ENCODE measurements at regions not wholly inside any gene's neighbourhood (a gene's known extent, or its start where the extent isn't known, plus 50 kb on each side); places are given as distances from the start of the nearest gene placed in this dataset.

DNA sequence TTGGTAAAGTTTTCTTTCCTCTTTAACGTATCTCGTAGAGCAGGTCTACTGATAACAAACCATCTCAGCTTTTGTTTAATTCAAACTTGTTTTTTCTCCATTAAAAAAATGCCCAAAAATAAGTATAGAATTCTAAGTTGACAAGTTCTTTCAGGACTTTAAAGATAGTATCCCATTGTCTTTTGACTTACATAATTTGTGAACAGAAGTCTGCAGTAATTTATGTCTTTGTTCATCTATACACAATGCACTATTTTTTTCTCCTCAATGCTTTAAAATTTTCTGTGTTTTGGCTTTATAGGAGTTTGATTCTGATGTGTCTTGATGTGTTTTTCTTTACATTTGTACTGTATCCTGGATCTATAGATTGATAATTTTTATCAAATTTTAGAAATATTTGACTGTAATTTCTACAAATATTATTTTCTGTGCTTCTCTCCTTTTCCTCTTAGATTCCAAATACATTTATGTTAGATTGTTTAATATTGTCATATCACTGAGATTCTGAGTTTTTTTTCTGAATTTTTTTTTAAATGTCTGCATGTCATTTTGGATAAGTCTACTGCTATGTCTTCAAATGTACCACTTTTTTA lies 143.3 kb downstream of the FTCDNL1 start:
- no peak for DNase-seq (ENCODE audit: low spot score)

DNA sequence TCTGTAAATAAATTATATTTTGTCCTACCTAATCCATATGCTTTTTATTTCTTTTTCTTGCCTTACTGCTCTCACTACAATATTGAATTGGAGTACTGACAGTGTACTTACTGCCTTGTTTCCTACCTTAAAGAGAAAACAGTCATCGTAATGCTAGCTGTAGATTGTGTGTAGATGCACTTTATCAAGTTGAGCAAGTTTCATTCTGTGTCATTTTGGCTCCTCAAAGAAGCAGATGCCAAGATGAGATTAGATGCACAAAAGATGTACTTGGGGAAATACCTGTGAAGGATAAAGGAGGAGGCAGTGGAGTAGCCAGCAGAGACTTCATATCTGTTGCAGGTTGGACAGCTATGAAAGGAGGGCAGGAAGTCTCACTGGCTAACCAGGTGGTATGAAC lies 145.5 kb downstream of the FTCDNL1 start:
- no peak for DNase-seq (ENCODE audit: low spot score)

- peak; percentile 54 for DNase-seq (ENCODE audit: low spot score)
These were observed 146.4 kb downstream of the FTCDNL1 start for GRCh38 chr2:199704358-199705238.

DNA sequence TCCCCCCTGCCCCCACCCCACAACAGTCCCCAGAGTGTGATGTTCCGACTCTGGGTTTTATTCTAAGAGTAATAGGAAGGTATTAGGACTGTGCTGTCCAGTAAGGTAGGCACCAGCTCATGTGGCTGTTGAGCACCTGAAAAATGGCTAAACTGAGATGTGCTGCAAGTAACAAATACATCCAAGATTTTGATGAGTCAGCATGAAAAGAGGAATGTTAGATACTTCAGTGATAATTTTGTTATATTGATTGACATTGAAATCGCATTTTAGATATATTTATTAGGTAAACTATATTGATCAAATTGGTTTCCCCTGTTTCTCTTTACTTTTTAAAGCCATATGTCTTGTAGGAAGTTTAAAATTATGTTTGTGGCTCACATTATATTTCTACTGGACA lies 147.8 kb downstream of the FTCDNL1 start:
- DNase-seq (ENCODE audit: low spot score) = no peak

GRCh38 chr2:199697469-199697868 lies 153.5 kb downstream of the FTCDNL1 start:
- DNase-seq (ENCODE audit: low spot score) = no peak

DNA sequence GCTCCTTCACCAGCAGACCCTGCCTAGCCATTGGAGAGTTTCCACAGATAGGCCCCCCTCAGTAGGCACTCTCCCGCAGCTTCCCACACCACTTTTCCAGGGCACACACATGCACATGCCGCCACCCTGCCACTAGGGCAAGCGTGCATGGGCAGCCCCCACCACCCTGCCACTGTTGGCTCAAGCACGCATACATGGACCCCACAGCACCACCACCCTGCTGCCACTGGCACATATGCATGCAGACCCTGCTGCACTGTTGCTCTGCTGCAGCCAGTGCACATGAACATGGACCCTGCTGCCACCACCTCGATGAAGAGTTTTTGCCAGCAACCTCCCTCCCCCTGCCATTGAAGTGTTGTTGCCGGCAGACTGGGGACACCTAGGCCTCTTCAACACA lies 154.9 kb downstream of the FTCDNL1 start:
- DNase-seq (ENCODE audit: low spot score) = no peak

DNA sequence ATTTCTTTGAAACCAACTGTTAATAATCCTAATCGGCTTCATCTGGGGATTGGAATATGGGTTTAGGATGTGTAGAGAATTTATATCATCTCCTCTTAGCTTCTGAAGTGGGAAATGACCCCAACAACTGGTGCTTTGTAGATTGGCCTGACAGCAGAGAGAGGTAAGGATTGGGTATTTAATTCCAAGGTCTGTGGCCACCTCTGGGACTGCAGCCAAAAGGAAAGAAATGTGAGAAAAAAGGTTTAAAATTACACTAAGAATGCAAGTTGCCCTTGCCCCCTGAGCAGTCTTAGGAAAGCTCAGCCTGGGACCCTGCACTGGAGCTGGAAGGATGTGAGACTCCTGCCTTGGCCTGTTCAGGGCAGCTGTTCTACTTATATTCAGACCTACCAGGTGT lies 157.1 kb downstream of the FTCDNL1 start:
- DNase-seq (ENCODE audit: low spot score) = no peak

DNA sequence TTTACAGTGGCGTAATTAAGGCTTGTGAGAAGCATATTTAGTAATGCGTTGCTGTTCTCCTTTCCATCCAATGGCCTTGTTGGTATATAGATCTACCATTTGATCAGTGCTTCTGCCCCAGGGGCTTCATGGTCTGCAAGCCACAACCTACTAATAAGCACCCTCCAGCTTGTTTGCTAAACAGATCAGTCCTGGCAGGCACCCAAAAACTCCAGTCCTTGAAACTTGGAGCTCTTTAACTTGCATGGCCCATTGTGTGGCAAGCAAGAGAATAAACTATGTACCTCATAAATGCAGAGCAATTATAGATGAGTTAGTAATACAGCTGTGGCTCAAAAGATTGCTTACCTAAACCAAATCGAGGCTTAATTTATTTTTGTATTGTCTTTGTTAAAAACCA lies 158.5 kb downstream of the FTCDNL1 start:
- no peak for DNase-seq (ENCODE audit: low spot score)

DNA sequence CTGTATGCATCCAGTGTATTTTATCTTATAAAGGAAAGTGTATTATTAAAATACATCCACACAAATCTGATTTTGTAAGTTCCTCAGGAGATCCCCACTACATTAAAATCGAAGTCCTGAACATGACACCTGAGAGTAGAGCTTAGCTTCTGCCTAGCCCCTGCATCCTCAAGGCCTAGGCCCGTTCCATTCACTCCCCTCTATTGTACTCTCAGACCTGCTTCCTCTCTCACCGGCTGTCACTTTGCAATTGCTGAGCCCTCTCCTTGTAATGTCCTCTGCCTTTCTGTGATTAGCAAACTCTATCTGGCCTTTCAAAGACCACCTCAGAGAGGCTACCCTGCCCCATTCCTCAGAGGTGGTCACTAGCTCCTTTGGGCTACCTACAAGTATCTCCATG lies 160.8 kb downstream of the FTCDNL1 start:
- no peak for DNase-seq (ENCODE audit: low spot score)

- DNase-seq (ENCODE audit: low spot score) = no peak
These were observed 165.3 kb downstream of the FTCDNL1 start for GRCh38 chr2:199685669-199686068.

DNA sequence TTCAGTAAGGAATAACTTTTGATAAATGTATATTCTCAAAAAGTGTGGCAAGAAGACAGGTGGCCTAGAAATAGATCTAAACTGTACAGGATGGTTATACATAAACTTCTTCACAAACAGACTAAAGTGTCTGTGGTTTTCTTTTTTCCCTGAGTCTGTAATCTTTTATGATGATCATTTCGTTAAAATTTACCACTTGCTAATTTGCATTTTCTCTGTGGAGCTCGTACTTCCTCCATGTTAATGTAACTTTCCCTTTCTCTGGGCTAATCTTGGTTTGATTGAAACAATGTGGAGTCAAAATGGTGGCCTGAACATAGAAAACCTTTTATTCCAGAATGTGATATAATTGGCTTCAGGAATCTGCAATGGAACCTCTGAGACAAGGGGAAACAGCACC lies 166.2 kb downstream of the FTCDNL1 start:
- no peak for DNase-seq (ENCODE audit: low spot score)

- no peak for DNase-seq (ENCODE audit: low spot score)
These were observed 166.8 kb downstream of the FTCDNL1 start for GRCh38 chr2:199684168-199684567.

GRCh38 chr2:199682001-199682400 lies 169.0 kb downstream of the FTCDNL1 start:
- DNase-seq (ENCODE audit: low spot score) = no peak

GRCh38 chr2:199680482-199680881 lies 170.5 kb downstream of the FTCDNL1 start:
- no peak for DNase-seq (ENCODE audit: low spot score)

GRCh38 chr2:199679883-199680282 lies 171.1 kb downstream of the FTCDNL1 start:
- DNase-seq (ENCODE audit: low spot score) = no peak

- DNase-seq (ENCODE audit: low spot score) = no peak
These were observed 173.1 kb downstream of the FTCDNL1 start for GRCh38 chr2:199677881-199678280.

DNA sequence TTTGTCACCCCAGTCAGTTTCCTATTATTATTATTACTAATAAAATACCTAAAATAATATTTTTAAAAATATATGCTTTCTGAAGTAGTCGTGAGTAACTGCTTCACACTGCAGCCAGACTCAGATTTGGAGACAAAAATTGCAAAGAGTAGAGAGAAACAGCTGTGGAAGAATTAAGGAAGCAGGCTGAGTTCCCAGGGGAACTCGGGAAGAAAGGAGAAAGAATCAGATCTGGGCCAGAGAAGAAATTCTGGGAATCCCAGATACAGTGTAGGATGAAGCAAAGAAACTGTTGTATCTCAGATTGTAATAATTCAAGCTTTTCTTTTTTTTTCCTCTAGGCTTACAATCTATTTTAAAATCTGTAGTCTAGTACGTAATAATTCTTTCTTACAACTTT lies 182.3 kb downstream of the FTCDNL1 start:
- DNase-seq (ENCODE audit: low spot score) = no peak

DNA sequence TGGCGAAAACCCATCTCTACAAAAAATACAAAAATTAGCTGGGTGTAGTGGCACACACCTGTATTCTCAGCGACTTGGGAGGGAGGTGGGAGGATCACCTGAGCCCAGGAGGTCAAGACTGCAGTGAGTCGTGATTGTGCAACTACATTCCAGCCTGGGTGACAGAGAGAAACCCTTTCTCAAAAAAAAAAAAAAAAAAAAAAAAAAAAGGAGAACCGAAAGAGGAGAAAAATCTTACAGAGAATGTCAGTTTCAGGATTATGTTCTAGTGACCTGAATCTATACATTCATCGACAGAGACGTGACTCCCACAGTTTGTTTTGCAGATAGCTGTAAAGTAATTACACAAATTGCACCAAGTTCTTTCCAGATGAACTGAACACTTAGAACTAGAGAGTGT lies 187.8 kb downstream of the FTCDNL1 start:
- no peak for DNase-seq (ENCODE audit: low spot score)

- DNase-seq (ENCODE audit: low spot score) = no peak
These were observed 188.7 kb downstream of the FTCDNL1 start for GRCh38 chr2:199662255-199662654.

DNA sequence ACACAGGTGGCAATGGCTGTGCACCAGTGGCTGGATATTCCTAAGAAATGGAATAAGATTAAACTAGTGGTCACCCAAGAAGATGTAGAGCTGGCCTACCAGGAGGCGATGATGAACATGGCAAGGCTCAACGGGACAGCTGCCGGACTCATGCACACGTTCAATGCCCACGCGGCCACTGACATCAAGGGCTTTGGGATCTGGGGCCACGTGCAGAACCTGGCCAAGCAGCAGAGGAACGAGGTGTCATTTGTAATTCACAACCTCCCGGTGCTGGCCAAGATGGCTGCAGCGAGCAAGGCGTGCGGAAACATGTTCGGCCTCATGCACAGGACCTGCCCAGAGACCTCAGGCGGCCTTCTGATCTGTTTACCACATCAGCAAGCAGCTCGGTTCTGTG lies 190.8 kb downstream of the FTCDNL1 start:
- DNase-seq (ENCODE audit: low spot score) = no peak

- peak; percentile 55 for DNase-seq (ENCODE audit: low spot score)
These were observed 191.8 kb downstream of the FTCDNL1 start for GRCh38 chr2:199659207-199659606.

GRCh38 chr2:199646439-199646838 lies 188.7 kb upstream of the SATB2 start:
- DNase-seq (ENCODE audit: low spot score) = no peak

- no peak for DNase-seq (ENCODE audit: low spot score)
These were observed 173.4 kb upstream of the SATB2 start for GRCh38 chr2:199631129-199631528.

GRCh38 chr2:199629301-199629700 lies 171.6 kb upstream of the SATB2 start:
- no peak for DNase-seq (ENCODE audit: low spot score)

Measured in globus pallidus (tissue), 1 donor.